ENCODE measurements at regions not wholly inside any gene's neighbourhood (a gene's known extent, or its start where the extent isn't known, plus 50 kb on each side); places are given as distances from the start of the nearest gene placed in this dataset.

DNA sequence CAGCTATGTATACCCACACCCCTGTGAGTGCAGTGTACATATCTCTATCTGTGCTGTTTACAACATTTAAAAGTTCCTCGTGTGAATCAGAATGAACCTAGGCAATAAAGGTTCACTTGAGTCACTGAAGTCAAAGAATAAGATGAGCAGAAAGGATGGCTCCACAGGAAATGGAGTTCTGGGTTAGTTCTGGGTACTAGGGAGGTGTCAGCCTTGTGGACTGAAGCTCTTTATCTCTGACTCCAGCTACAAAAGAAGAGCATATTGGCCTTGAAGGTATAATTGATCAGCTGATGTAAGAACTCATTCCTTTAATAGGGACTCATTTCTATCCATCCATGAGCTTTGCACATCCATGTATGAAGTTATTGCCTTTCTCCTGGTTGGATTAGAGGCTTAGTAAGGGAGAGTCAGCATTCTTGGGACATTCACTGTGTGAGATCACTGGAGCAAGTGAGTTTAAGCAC lies 73.9 kb upstream of the BACH2 start:
- H3K4me3 ChIP-seq (ENCODE audit: low read length): no peak overlapping the region
- no peaks in the 10 kb centered on the region for H3K9me3 ChIP-seq (replicated peaks; ENCODE audit: insufficient read depth, low read length)
- TF ChIP-seq EZH2 (optimal IDR thresholded peaks at IDR 0.05; ENCODE audit: low read depth, low read length) (no peak), EZH2phosphoT487 (IDR thresholded peaks at IDR 0.05; ENCODE audit: low read length) (no peak)
- TF ChIP-seq, protein P1, sequence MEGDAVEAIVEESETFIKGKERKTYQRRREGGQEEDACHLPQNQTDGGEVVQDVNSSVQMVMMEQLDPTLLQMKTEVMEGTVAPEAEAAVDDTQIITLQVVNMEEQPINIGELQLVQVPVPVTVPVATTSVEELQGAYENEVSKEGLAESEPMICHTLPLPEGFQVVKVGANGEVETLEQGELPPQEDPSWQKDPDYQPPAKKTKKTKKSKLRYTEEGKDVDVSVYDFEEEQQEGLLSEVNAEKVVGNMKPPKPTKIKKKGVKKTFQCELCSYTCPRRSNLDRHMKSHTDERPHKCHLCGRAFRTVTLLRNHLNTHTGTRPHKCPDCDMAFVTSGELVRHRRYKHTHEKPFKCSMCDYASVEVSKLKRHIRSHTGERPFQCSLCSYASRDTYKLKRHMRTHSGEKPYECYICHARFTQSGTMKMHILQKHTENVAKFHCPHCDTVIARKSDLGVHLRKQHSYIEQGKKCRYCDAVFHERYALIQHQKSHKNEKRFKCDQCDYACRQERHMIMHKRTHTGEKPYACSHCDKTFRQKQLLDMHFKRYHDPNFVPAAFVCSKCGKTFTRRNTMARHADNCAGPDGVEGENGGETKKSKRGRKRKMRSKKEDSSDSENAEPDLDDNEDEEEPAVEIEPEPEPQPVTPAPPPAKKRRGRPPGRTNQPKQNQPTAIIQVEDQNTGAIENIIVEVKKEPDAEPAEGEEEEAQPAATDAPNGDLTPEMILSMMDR (IDR thresholded peaks at IDR 0.05; ENCODE audit: low read length): no peak
- H2AFZ ChIP-seq (ENCODE audit: low read length): no peak overlapping the region
- no peaks in the 10 kb centered on the region for H3K79me2 ChIP-seq (ENCODE audit: low read length)
- no peak for DNase-seq
- no peaks in the 10 kb centered on the region for H3K9me2 ChIP-seq (replicated peaks; ENCODE audit: insufficient read depth, low read length)
- H3K9ac ChIP-seq (ENCODE audit: low read length): no peak overlapping the region
- no peaks in the 10 kb centered on the region for H3K27me3 ChIP-seq (replicated peaks; ENCODE audit: insufficient read depth, low read length)
- H3K36me3 ChIP-seq (replicated peaks; ENCODE audit: insufficient read depth, low read length): no peaks in the 10 kb centered on the region
- H3K4me2 ChIP-seq (ENCODE audit: low read depth, low read length): no peak overlapping the region
- H4K20me1 ChIP-seq (ENCODE audit: insufficient read depth, low read length): no peaks in the 10 kb centered on the region
- H3F3A ChIP-seq (ENCODE audit: insufficient read depth, low read length): peaks cover 15% of the 10 kb centered on the region
- no peak overlapping the region for H3K27ac ChIP-seq (ENCODE audit: low read length)
- H3K4me1 ChIP-seq (ENCODE audit: low read length): peaks cover 22% of the 10 kb centered on the region

DNA sequence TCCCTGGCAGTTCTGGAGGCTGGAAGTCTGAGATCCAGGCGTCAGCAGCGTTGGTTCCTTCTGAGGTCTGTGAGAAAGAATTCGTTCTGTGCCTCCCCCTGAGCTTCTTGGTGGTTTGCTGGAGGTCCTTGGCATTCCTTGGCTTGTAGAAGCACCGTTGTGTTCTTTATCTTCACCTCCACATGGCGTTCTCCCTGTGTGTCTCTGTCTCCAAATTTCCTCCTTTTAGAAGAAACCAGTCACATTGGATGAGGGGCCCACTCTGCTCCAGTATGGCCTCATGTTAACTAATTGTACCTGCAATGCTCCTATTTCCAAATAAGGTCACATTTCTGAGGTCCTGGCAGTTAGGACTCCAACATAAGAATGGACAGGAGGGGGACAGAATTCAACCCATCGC lies 73.0 kb upstream of the BACH2 start:
- peaks cover 15% of the 10 kb centered on the region for H3F3A ChIP-seq (ENCODE audit: insufficient read depth, low read length)
- no peaks in the 10 kb centered on the region for H3K9me2 ChIP-seq (replicated peaks; ENCODE audit: insufficient read depth, low read length)
- TF ChIP-seq EZH2phosphoT487 (IDR thresholded peaks at IDR 0.05; ENCODE audit: low read length) (no peak), EZH2 (optimal IDR thresholded peaks at IDR 0.05; ENCODE audit: low read depth, low read length) (no peak)
- TF ChIP-seq, protein P1 (IDR thresholded peaks at IDR 0.05; ENCODE audit: low read length): no peak
- H3K27me3 ChIP-seq (replicated peaks; ENCODE audit: insufficient read depth, low read length): no peaks in the 10 kb centered on the region
- no peak overlapping the region for H2AFZ ChIP-seq (ENCODE audit: low read length)
- peak overlapping the region; percentile 9; the same call in 1 of the 2 replicates for H3K9ac ChIP-seq (ENCODE audit: low read length)
- DNase-seq: no peak
- H3K4me1 ChIP-seq (ENCODE audit: low read length): peaks cover 22% of the 10 kb centered on the region
- peak overlapping the region; percentile 86 for H3K27ac ChIP-seq (ENCODE audit: low read length)
- no peaks in the 10 kb centered on the region for H3K36me3 ChIP-seq (replicated peaks; ENCODE audit: insufficient read depth, low read length)
- no peak overlapping the region for H3K4me3 ChIP-seq (ENCODE audit: low read length)
- no peaks in the 10 kb centered on the region for H3K9me3 ChIP-seq (replicated peaks; ENCODE audit: insufficient read depth, low read length)
- no peaks in the 10 kb centered on the region for H3K79me2 ChIP-seq (ENCODE audit: low read length)
- H4K20me1 ChIP-seq (ENCODE audit: insufficient read depth, low read length): no peaks in the 10 kb centered on the region
- peak overlapping the region; percentile 40 for H3K4me2 ChIP-seq (ENCODE audit: low read depth, low read length)

DNA sequence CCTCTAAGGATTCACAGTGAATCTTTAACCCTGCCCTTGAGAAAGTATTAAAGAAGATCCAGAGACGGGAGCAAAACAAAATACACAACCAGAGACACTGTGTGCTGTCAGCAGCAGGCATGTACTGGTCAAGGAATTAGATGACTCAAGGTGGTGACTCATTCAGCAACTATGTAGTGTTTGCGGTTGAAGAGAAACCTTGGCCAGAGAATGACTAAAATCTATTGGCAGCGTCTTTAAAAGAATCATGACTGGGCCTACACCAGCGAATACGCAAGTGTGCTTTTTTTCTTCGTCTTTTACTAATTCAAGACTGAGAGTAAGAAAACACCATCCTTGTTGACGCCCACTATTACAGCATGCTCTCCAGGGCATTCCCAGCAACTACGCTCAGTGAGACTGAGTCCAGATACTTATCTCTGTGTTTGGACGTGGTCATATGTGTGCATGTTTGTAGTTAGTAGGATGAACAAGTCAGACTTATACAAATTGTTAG lies 72.4 kb upstream of the BACH2 start:
- Histone ChIP-seq H3K27me3 (replicated peaks; ENCODE audit: insufficient read depth, low read length) (no peaks in the 10 kb centered on the region), H3K9ac (ENCODE audit: low read length) (peak overlapping the region; percentile 38), H2AFZ (ENCODE audit: low read length) (0 out of 2 replicates have a peak overlapping the region, but pooled peaks have one; percentile 11), H3K79me2 (ENCODE audit: low read length) (no peaks in the 10 kb centered on the region), H3K4me2 (ENCODE audit: low read depth, low read length) (peak overlapping the region; percentile 57), H3K9me3 (replicated peaks; ENCODE audit: insufficient read depth, low read length) (no peaks in the 10 kb centered on the region), H3K36me3 (replicated peaks; ENCODE audit: insufficient read depth, low read length) (no peaks in the 10 kb centered on the region), H3K4me3 (ENCODE audit: low read length) (peak overlapping the region; percentile 6; the same call in 1 of the 2 replicates), H3F3A (ENCODE audit: insufficient read depth, low read length) (peaks cover 15% of the 10 kb centered on the region), H3K4me1 (ENCODE audit: low read length) (peaks cover 22% of the 10 kb centered on the region), H3K9me2 (replicated peaks; ENCODE audit: insufficient read depth, low read length) (no peaks in the 10 kb centered on the region), H4K20me1 (ENCODE audit: insufficient read depth, low read length) (no peaks in the 10 kb centered on the region), H3K27ac (ENCODE audit: low read length) (peak overlapping the region; percentile 86)
- TF ChIP-seq EZH2phosphoT487 (IDR thresholded peaks at IDR 0.05; ENCODE audit: low read length) (no peak), EZH2 (optimal IDR thresholded peaks at IDR 0.05; ENCODE audit: low read depth, low read length) (no peak)
- TF ChIP-seq, protein P1 (IDR thresholded peaks at IDR 0.05; ENCODE audit: low read length): no peak
- DNase-seq: peak; percentile 97

All from MM.1S (cell line).